Gastrocnemius medialis (tissue), 4 donors: ENCODE measurements at regions not wholly inside any gene's neighbourhood (a gene's known extent, or its start where the extent isn't known, plus 50 kb on each side); places are given as distances from the start of the nearest gene placed in this dataset.
A peak's percentile ranks its signal among the peaks of the same experiment; 100 is the strongest.

ENCODE experiments used
- ATAC-seq, 2 donors: fragments of 150-250 bp; one replicate each; pipeline ENCODE4 v1.9.1; 2016
- DNase-seq, 2 donors: peaks; one replicate each; pipeline ENCODE4 v3.0.0-alpha.2; 2019
- H3K27ac ChIP-seq, 4 donors: fragments of 200-600 bp; sonication (generic); 1 replicate in 1 of 4; 2 replicates in 3 of 4; pipeline ENCODE4 v1.5.1; 2016 to 2018; ENCODE audit warnings: mild to moderate bottlenecking in 2 of 4, moderate library complexity in 1 of 4
- H3K27me3 ChIP-seq, 3 donors: fragments of 200-600 bp; sonication (generic) in 2 of 3; 1 replicate in 1 of 3; 2 replicates in 2 of 3; pipeline versions ENCODE4 v1.5.1 to v1.6.0; 2016 to 2019; ENCODE audit warnings: mild to moderate bottlenecking in 1 of 3, moderate library complexity in 1 of 3
- H3K36me3 ChIP-seq, 2 donors: fragments of 200-600 bp; sonication (generic) in 1 of 2; one replicate each; pipeline ENCODE4 v1.5.1; 2017 to 2018
- H3K4me1 ChIP-seq, 2 donors: fragments of 200-600 bp; sonication (generic) in 1 of 2; one replicate each; pipeline ENCODE4 v1.5.1; 2016 to 2017; ENCODE audit warnings: mild to moderate bottlenecking in 2 of 2
- H3K4me3 ChIP-seq, 4 donors: fragments of 200-600 bp; sonication (generic) in 3 of 4; 1 replicate in 1 of 4; 2 replicates in 3 of 4; pipeline ENCODE4 v1.5.1; 2016 to 2019; ENCODE audit warnings: mild to moderate bottlenecking in 2 of 4
- H3K9me3 ChIP-seq, 3 donors: fragments of 200-600 bp; sonication (generic) in 2 of 3; 1 replicate in 1 of 3; 2 replicates in 2 of 3; pipeline ENCODE4 v1.5.1; 2016 to 2019
- POLR2A ChIP-seq, 2 donors: fragments of 450-650 bp; IDR thresholded peaks; one replicate each; pipeline ENCODE4 v1.6.1; 2017; ENCODE audit warnings: antibody characterized with exemption in 2 of 2, mild to moderate bottlenecking in 2 of 2, moderate library complexity in 2 of 2
- in situ Hi-C, 4 donors: fragments of 200-750 bp; cut with MboI; loops; one replicate each; pipeline versions ENCODE4 v1.15.0 to v1.8.0; 2017; ENCODE audit warnings: low sequenced_read_pairs in 4 of 4
- intact Hi-C: fragments of 100-400 bp; cut with DNase I; formaldehyde crosslinking; loops from one replicate; pipeline ENCODE4 v1.15.1; 2023; ENCODE audit warnings: low total_unique reads
- TF ChIP-seq, protein P1 (sequence below), 5 experiments: fragments of 450-650 bp in 3 of 5; fragments of 200-600 bp in 2 of 5; sonication (generic) in 2 of 5; IDR thresholded peaks in 4 of 5; conservative IDR thresholded peaks in 1 of 5; 1 replicate in 4 of 5; 2 replicates in 1 of 5; pipeline ENCODE4 v1.5.1; 2016 to 2019; ENCODE audit warnings: antibody characterized with exemption in 5 of 5, mild to moderate bottlenecking in 3 of 5, moderate library complexity in 3 of 5

DNA sequence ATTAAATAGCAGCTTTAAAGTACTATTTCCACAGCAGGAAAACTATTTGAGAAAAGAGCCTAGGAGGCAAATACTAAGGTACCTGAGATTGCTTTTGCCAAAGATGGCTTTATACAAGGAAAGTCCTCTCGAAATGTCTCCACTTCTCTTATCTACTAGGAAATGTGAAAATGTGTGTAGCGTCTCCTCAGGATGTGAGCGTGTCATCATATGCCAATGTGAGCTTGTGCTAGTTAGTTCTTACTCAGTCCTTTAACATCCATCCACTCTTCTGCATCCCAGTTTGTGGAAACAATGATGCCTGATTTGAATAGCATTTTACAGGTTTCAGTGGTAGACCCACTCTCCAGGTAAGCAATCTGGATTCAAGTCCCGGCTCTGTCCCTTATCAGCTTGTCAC is 421.0 kb downstream of the DYNC2H1 start:
- no peak for ATAC-seq
- DNase-seq: no peak
- no peaks in the 10 kb centered on the region for H3K27me3 ChIP-seq
- in situ Hi-C loops (no loop called here), intact Hi-C loops (no loop called here)
- TF ChIP-seq, protein P1, sequence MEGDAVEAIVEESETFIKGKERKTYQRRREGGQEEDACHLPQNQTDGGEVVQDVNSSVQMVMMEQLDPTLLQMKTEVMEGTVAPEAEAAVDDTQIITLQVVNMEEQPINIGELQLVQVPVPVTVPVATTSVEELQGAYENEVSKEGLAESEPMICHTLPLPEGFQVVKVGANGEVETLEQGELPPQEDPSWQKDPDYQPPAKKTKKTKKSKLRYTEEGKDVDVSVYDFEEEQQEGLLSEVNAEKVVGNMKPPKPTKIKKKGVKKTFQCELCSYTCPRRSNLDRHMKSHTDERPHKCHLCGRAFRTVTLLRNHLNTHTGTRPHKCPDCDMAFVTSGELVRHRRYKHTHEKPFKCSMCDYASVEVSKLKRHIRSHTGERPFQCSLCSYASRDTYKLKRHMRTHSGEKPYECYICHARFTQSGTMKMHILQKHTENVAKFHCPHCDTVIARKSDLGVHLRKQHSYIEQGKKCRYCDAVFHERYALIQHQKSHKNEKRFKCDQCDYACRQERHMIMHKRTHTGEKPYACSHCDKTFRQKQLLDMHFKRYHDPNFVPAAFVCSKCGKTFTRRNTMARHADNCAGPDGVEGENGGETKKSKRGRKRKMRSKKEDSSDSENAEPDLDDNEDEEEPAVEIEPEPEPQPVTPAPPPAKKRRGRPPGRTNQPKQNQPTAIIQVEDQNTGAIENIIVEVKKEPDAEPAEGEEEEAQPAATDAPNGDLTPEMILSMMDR (IDR thresholded peaks at IDR 0.05 in 4 of 5, conservative IDR thresholded peaks at IDR 0.05 in 1 of 5): no peak
- TF ChIP-seq POLR2A (IDR thresholded peaks at IDR 0.05): no peak
- no peak overlapping the region for H3K4me3 ChIP-seq
- no peaks in the 10 kb centered on the region for H3K4me1 ChIP-seq
- H3K27ac ChIP-seq: no peak overlapping the region
- H3K36me3 ChIP-seq: no peaks in the 10 kb centered on the region
- no peaks in the 10 kb centered on the region for H3K9me3 ChIP-seq

DNA sequence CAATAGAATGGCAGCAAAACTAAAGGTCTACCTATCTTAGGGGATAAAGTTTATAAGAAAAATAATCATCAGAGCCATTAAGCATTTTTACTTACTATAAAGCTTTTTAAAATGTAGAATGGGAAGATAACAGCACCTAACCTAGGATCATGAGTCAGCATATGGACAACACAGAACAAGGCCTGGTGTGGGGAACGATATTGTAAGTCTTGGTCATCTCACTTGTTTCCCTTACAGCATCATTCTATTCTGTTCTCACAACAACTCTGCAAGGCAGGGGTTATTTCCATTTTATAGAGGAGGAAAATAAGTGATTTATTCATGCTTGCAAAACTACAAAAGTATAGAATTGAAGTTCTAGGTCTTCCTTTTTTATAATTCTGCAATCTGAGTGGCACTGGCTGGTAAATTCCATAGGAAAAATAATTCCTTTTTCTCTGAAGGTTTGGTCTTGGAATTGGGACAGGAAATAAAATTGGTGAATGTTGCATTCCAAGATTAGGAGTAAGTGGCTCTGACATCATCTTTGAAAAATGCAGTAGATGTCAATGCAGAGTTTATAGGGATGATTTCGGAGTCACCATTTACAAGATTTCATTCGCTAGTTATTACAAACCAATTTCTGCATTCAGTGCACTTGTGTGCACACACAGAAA is 423.0 kb downstream of the DYNC2H1 start:
- intact Hi-C loops: no loop called here
- no peak for TF ChIP-seq POLR2A (IDR thresholded peaks at IDR 0.05)
- TF ChIP-seq, protein P1 (IDR thresholded peaks at IDR 0.05 in 4 of 5, conservative IDR thresholded peaks at IDR 0.05 in 1 of 5): no peak
- Histone ChIP-seq H3K36me3 (no peaks in the 10 kb centered on the region), H3K4me3 (no peak overlapping the region), H3K27ac (no peak overlapping the region), H3K27me3 (no peaks in the 10 kb centered on the region), H3K4me1 (peaks cover 12 to 14% of the 10 kb centered on the region in 2 donors), H3K9me3 (no peaks in the 10 kb centered on the region)
- in situ Hi-C loops: no loop called here
- DNase-seq (no peak), ATAC-seq (no peak)

DNA sequence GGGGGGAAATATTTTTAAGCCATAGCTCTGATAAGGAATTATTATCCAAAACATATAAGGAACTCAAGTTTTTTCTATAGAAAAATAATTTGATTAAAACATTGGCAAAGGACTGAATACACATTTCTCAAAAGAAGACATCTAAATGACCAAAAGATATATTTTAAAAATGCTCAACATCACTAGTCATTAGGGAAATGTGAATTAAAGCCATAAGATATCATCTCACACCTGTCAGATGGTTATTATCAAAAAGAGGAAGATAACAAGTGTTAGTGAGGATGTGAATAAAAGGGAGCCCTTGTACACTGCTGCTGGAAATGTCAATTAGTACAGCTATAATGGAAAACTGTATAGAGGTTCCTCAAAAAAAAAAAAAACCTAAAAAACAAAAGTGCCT is 425.0 kb downstream of the DYNC2H1 start:
- H3K9me3 ChIP-seq: no peaks in the 10 kb centered on the region
- in situ Hi-C loops: no loop called here
- intact Hi-C loops: no loop called here
- TF ChIP-seq, protein P1 (IDR thresholded peaks at IDR 0.05 in 4 of 5, conservative IDR thresholded peaks at IDR 0.05 in 1 of 5): no peak
- TF ChIP-seq POLR2A (IDR thresholded peaks at IDR 0.05): no peak
- DNase-seq: no peak
- no peak for ATAC-seq
- no peaks in the 10 kb centered on the region for H3K27me3 ChIP-seq
- no peak overlapping the region for H3K27ac ChIP-seq
- no peaks in the 10 kb centered on the region for H3K36me3 ChIP-seq
- peaks cover 16% of the 10 kb centered on the region in 2 donors for H3K4me1 ChIP-seq
- no peak overlapping the region for H3K4me3 ChIP-seq

DNA sequence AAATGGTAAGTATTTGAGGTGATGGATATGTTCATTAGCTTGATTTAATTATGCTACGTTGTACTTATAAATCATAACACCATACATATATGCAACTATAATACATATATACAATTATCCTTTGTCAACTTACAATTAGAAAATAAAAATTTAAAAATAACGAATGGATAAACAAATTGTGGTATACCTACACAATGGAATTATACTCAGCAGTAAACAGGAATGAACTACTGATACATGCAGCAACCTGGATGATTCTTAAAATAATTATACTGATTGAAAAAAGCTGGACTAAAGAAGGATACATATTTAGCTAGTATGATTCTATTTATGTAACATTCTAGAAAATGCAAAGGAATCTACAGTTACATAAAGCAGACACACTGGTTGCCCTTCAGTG is 425.7 kb downstream of the DYNC2H1 start:
- Histone ChIP-seq H3K4me1 (peaks cover 16% of the 10 kb centered on the region in 2 donors), H3K4me3 (no peak overlapping the region), H3K9me3 (no peaks in the 10 kb centered on the region), H3K27ac (no peak overlapping the region), H3K27me3 (no peaks in the 10 kb centered on the region), H3K36me3 (no peaks in the 10 kb centered on the region)
- ATAC-seq: no peak
- DNase-seq: no peak
- TF ChIP-seq, protein P1 (IDR thresholded peaks at IDR 0.05 in 4 of 5, conservative IDR thresholded peaks at IDR 0.05 in 1 of 5): no peak
- no peak for TF ChIP-seq POLR2A (IDR thresholded peaks at IDR 0.05)
- in situ Hi-C loops: no loop called here
- intact Hi-C loops: loop anchor here (5.0 kb wide), 1 partner anchor 52 kb away; no protein-coding TSS in a partner anchor

DNA sequence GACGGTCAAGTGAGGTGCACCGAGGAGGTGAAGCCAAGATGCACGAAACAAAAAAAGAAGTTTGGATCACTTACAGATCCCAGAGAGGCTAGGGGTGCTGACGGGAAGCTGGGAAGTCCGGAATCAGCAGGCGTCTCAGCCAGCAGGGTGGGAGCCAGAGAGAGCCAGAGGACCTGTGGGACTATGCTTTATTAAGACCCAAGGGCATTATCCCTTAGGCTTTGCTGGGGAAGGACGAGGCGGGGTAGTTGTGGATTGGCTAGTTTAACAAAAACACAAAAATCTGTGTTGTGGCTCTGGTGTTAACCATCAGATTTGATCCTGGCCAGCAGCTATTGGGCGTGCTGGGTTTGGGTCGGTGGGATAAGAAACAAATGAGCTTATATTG is 427.1 kb downstream of the DYNC2H1 start:
- no peaks in the 10 kb centered on the region for H3K36me3 ChIP-seq
- TF ChIP-seq, protein P1 (IDR thresholded peaks at IDR 0.05 in 4 of 5, conservative IDR thresholded peaks at IDR 0.05 in 1 of 5): no peak
- TF ChIP-seq POLR2A (IDR thresholded peaks at IDR 0.05): no peak
- DNase-seq (no peak), ATAC-seq (peak; percentile 34 to 40)
- peak overlapping the region in 3 of 4 donors; percentile 4 to 39 (median 37) for H3K27ac ChIP-seq
- H3K27me3 ChIP-seq: no peaks in the 10 kb centered on the region
- peak overlapping the region; percentile 0 to 48 (median 24) for H3K4me3 ChIP-seq
- intact Hi-C loops (loop anchor here (5.0 kb wide), 1 partner anchor 51 kb away; no protein-coding TSS in a partner anchor), in situ Hi-C loops (no loop called here)
- no peaks in the 10 kb centered on the region for H3K9me3 ChIP-seq
- H3K4me1 ChIP-seq: peaks cover 16% of the 10 kb centered on the region in 2 donors
